HUES48 (cell line): ENCODE measurements at regions not wholly inside any gene's neighbourhood (a gene's known extent, or its start where the extent isn't known, plus 50 kb on each side); places are given as distances from the start of the nearest gene placed in this dataset.
A peak's percentile ranks its signal among the peaks of the same experiment; 100 is the strongest.

Source experiments
- H3K27ac ChIP-seq: one replicate; pipeline ENCODE4 v1.7.0; 2013; ENCODE audit warnings: low read depth, low read length, inconsistent platforms
- H3K27me3 ChIP-seq: 2 replicates; pipeline ENCODE4 v1.6.1; 2013; ENCODE audit warnings: mild to moderate bottlenecking, low read length; ENCODE audit not compliant: control insufficient read depth, insufficient read depth
- H3K36me3 ChIP-seq: 2 replicates; pipeline ENCODE4 v1.6.1; 2013; ENCODE audit warnings: low read length; ENCODE audit not compliant: control insufficient read depth, insufficient read depth
- H3K4me1 ChIP-seq: 2 replicates; pipeline ENCODE4 v1.6.1; 2013; ENCODE audit warnings: mild to moderate bottlenecking, low read length; ENCODE audit not compliant: control insufficient read depth, insufficient read depth
- H3K4me3 ChIP-seq: 2 replicates; pipeline ENCODE4 v1.5.1; 2013; ENCODE audit warnings: mild to moderate bottlenecking, low read depth, low read length
- H3K9ac ChIP-seq: 2 replicates; pipeline ENCODE4 v1.6.1; 2013; ENCODE audit warnings: mild to moderate bottlenecking, low read depth, low read length, moderate library complexity
- H3K9me3 ChIP-seq: 2 replicates; pipeline ENCODE4 v1.6.1; 2013; ENCODE audit warnings: low read length; ENCODE audit not compliant: control insufficient read depth, insufficient read depth

DNA sequence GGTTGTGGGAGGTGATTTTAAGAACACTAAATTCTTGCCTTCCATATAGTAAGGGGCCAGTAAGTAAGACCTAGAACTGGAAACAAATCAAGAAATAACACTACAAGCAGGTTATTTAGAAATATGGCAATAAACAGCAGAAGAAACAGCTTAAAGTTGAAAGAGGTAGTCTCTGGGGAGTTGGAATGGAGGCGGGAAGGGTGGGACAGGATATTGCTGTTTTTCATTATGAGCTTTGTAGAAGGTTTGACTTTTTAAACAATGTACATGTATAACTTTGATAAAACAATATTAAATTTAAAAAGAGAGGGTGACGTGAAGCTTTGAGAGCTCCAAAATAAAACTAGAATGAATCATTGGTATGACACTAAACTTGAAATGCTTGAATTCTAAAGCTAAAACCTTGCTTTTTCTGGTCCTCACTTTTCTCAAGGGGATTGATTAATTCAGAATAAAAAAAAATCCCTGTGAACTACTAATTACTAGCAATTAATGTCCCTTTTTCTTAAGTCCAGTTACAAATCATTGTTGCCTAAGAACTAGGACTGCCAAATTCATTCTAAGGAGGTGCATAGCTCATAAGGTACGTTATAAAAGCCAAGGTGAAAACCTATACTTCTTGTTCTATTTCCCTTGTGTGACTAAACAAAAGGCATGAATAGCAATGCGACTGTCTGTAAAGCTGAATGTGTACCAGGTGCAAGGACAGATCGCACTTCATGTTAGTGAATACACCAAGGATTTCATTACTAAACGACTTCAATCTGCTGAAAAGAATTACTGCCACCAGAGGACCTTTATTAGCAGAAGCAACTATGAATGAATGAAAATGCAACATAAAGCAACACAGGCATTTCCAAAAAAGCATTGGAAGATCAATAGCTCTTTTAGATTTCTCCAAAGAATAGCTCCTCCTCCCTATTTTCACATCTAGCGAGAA is 177.5 kb downstream of the RBM43 start:
- Histone ChIP-seq H3K27ac (no peak overlapping the region), H3K4me1 (peaks cover 21% of the 10 kb centered on the region), H3K36me3 (no peaks in the 10 kb centered on the region), H3K9ac (no peak overlapping the region), H3K27me3 (no peaks in the 10 kb centered on the region), H3K4me3 (no peak overlapping the region), H3K9me3 (no peaks in the 10 kb centered on the region)

DNA sequence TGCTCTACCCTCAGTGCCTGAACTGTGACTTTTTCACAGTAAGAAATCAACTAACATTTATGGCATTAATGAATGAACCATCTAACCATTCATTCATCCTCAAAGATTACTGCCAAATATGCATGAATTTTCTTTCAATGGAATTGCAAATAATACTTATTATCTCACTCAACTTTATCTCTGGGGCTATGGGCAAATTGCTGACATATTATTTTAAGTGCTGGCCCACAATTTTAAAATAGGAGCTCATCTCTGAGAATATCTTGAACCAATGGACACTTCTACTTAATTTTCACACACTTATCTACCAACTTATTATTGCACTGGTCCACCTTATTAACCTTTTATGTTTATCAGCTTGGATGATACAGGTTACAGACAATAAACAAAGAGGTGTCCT is 182.8 kb downstream of the RBM43 start:
- Histone ChIP-seq H3K4me3 (no peak overlapping the region), H3K9ac (no peak overlapping the region), H3K9me3 (no peaks in the 10 kb centered on the region), H3K27me3 (no peaks in the 10 kb centered on the region), H3K36me3 (no peaks in the 10 kb centered on the region), H3K4me1 (peaks cover 16% of the 10 kb centered on the region), H3K27ac (no peak overlapping the region)

GRCh38 chr2:151071906-151072305 is 189.8 kb downstream of the RBM43 start:
- peaks cover 26% of the 10 kb centered on the region for H3K4me1 ChIP-seq
- H3K36me3 ChIP-seq, result no peaks in the 10 kb centered on the region
- H3K27ac ChIP-seq, result no peak overlapping the region
- H3K9ac ChIP-seq, result no peak overlapping the region
- no peaks in the 10 kb centered on the region for H3K27me3 ChIP-seq
- H3K9me3 ChIP-seq, result no peaks in the 10 kb centered on the region
- H3K4me3 ChIP-seq, result no peak overlapping the region

DNA sequence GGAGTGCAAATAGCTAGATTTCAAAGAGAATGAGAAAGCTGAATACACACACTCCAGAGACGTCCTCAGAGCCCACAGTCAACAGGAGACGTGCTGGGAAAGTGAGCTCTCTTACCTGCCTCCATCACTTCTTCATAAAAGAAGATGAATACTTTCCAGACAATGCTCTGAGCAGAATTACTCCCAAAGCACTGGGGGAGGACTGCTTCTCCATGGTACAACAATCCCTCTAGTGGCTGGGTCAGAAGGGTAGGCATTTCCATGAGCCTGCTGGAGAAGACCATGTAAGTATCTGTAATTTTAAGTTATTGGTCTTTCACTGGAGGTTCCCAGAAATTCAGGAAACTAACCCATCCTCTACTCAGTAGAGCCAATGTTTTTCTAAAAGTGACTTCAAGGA is 190.3 kb downstream of the RBM43 start:
- Histone ChIP-seq H3K9ac (no peak overlapping the region), H3K27ac (peak overlapping the region; percentile 56), H3K4me3 (no peak overlapping the region), H3K4me1 (peaks cover 26% of the 10 kb centered on the region), H3K9me3 (no peaks in the 10 kb centered on the region), H3K36me3 (no peaks in the 10 kb centered on the region), H3K27me3 (no peaks in the 10 kb centered on the region)

GRCh38 chr2:151070253-151070652 is 191.4 kb downstream of the RBM43 start:
- H3K9ac ChIP-seq, result no peak overlapping the region
- no peak overlapping the region for H3K4me3 ChIP-seq
- H3K9me3 ChIP-seq, result no peaks in the 10 kb centered on the region
- H3K27me3 ChIP-seq, result no peaks in the 10 kb centered on the region
- H3K36me3 ChIP-seq, result no peaks in the 10 kb centered on the region
- H3K4me1 ChIP-seq, result peaks cover 26% of the 10 kb centered on the region
- H3K27ac ChIP-seq, result peak overlapping the region; percentile 53

- peaks cover 31% of the 10 kb centered on the region for H3K4me1 ChIP-seq
- no peaks in the 10 kb centered on the region for H3K27me3 ChIP-seq
- H3K9me3 ChIP-seq, result no peaks in the 10 kb centered on the region
- H3K27ac ChIP-seq, result no peak overlapping the region
- no peaks in the 10 kb centered on the region for H3K36me3 ChIP-seq
- H3K9ac ChIP-seq, result no peak overlapping the region
- no peak overlapping the region for H3K4me3 ChIP-seq
These were observed 193.8 kb downstream of the RBM43 start for GRCh38 chr2:151067658-151068369.

- Histone ChIP-seq H3K27me3 (no peaks in the 10 kb centered on the region), H3K27ac (no peak overlapping the region), H3K36me3 (no peaks in the 10 kb centered on the region), H3K4me1 (peaks cover 5% of the 10 kb centered on the region), H3K9me3 (no peaks in the 10 kb centered on the region), H3K9ac (no peak overlapping the region), H3K4me3 (no peak overlapping the region)
These were observed 198.4 kb downstream of the RBM43 start for GRCh38 chr2:151063271-151063670.

- Histone ChIP-seq H3K27me3 (no peaks in the 10 kb centered on the region), H3K4me1 (peaks cover 5% of the 10 kb centered on the region), H3K27ac (no peak overlapping the region), H3K36me3 (no peaks in the 10 kb centered on the region), H3K4me3 (no peak overlapping the region), H3K9ac (no peak overlapping the region), H3K9me3 (no peaks in the 10 kb centered on the region)
These were observed 201.4 kb downstream of the RBM43 start for GRCh38 chr2:151060287-151060686.

DNA sequence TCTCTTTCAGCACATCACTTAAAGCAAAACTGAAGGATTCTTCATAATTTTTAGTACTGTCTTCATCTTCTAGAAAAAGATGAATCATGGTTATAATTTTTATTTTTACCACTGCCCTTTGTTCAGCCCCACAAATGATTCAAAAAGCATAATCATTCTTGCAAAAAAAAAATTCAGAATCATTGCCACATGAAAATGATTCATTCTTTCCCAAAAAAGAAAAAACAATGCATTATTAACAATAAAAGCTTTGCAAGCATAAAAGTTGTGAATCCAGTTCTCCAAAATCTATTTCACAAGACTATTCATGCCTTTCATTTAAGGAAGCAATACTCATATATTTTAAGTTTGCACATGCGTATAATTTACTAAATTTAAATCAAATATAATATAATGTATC is 204.8 kb downstream of the RBM43 start:
- no peak overlapping the region for H3K4me3 ChIP-seq
- H3K4me1 ChIP-seq, result no peaks in the 10 kb centered on the region
- no peaks in the 10 kb centered on the region for H3K36me3 ChIP-seq
- no peaks in the 10 kb centered on the region for H3K27me3 ChIP-seq
- H3K9me3 ChIP-seq, result no peaks in the 10 kb centered on the region
- no peak overlapping the region for H3K9ac ChIP-seq
- H3K27ac ChIP-seq, result no peak overlapping the region

DNA sequence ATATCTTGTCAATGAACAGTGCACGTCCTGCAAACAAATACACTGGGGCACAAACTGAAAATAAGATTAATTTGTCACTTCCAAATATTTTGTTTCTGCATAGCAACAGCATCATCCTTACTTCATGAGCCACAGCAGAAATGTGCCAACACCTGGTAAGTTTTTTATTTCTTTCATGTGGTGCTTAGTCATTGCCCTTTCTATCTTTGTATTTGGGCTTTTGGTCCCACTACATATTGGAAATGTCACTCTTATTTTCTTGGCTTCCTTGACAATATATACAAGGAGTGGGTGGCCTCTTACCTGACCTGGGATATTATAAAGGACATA is 208.0 kb downstream of the RBM43 start:
- no peak overlapping the region for H3K9ac ChIP-seq
- H3K9me3 ChIP-seq, result no peaks in the 10 kb centered on the region
- no peak overlapping the region for H3K4me3 ChIP-seq
- no peak overlapping the region for H3K27ac ChIP-seq
- no peaks in the 10 kb centered on the region for H3K27me3 ChIP-seq
- H3K4me1 ChIP-seq, result no peaks in the 10 kb centered on the region
- H3K36me3 ChIP-seq, result no peaks in the 10 kb centered on the region
